IPS DF 4.7 (cell line): ENCODE measurements at regions not wholly inside any gene's neighbourhood (a gene's known extent, or its start where the extent isn't known, plus 50 kb on each side); places are given as distances from the start of the nearest gene placed in this dataset.
"Not testable (repeated sequence)": the region's sequence is repeated elsewhere in the genome, so short reads cannot be mapped to it uniquely, and the experiment has no call there.

ENCODE experiments used
- DNase-seq: peaks from one replicate; pipeline ENCODE4 v3.0.0-alpha.2; 2013; ENCODE audit warnings: low spot score; ENCODE audit errors: extremely low read depth

- not testable (repeated sequence) for DNase-seq
These were observed 210.7 kb upstream of the RPL34 start for GRCh38 chr4:108409691-108410090.

- DNase-seq: no peak
These were observed 214.8 kb upstream of the RPL34 start for GRCh38 chr4:108405586-108405985.

- no peak for DNase-seq
These were observed 220.1 kb upstream of the RPL34 start for GRCh38 chr4:108400309-108400708.

- DNase-seq: no peak
These were observed 220.6 kb upstream of the RPL34 start for GRCh38 chr4:108399610-108400265.

- DNase-seq: no peak
These were observed 221.5 kb upstream of the RPL34 start for GRCh38 chr4:108398836-108399235.

GRCh38 chr4:108398316-108398715 is 222.1 kb upstream of the RPL34 start:
- DNase-seq: no peak

GRCh38 chr4:108397850-108398249 is 222.5 kb upstream of the RPL34 start:
- no peak for DNase-seq

- DNase-seq: no peak
These were observed 223.4 kb upstream of the RPL34 start for GRCh38 chr4:108396900-108397497.

GRCh38 chr4:108395786-108396185 is 224.6 kb upstream of the RPL34 start:
- DNase-seq: no peak

- no peak for DNase-seq
These were observed 225.2 kb upstream of the LEF1 start for GRCh38 chr4:108393890-108394472.

- DNase-seq: no peak
These were observed 223.1 kb upstream of the LEF1 start for GRCh38 chr4:108391701-108392455.

GRCh38 chr4:108385076-108385475 is 216.3 kb upstream of the LEF1 start:
- no peak for DNase-seq

- DNase-seq: no peak
These were observed 215.8 kb upstream of the LEF1 start for GRCh38 chr4:108384544-108384943.

- no peak for DNase-seq
These were observed 214.4 kb upstream of the LEF1 start for GRCh38 chr4:108383157-108383556.

GRCh38 chr4:108382751-108383150 is 214.0 kb upstream of the LEF1 start:
- DNase-seq: no peak

- DNase-seq: no peak
These were observed 209.4 kb upstream of the LEF1 start for GRCh38 chr4:108378164-108378563.

- DNase-seq: no peak
These were observed 208.3 kb upstream of the LEF1 start for GRCh38 chr4:108377021-108377420.

- DNase-seq: no peak
These were observed 206.7 kb upstream of the LEF1 start for GRCh38 chr4:108375434-108375833.

GRCh38 chr4:108372681-108373080 is 203.9 kb upstream of the LEF1 start:
- no peak for DNase-seq

GRCh38 chr4:108371282-108371681 is 202.6 kb upstream of the LEF1 start:
- DNase-seq: no peak

- DNase-seq: no peak
These were observed 201.8 kb upstream of the LEF1 start for GRCh38 chr4:108370291-108371141.
